LNCAP (cell line): ENCODE measurements at regions not wholly inside any gene's neighbourhood (a gene's known extent, or its start where the extent isn't known, plus 50 kb on each side); places are given as distances from the start of the nearest gene placed in this dataset.

ENCODE experiments used
- TF ChIP-seq, protein P1 (sequence below): fragments of 450-650 bp; IDR thresholded peaks from 2 replicates; pipeline ENCODE4 v1.5.1; 2017; ENCODE audit warnings: mild to moderate bottlenecking

DNA sequence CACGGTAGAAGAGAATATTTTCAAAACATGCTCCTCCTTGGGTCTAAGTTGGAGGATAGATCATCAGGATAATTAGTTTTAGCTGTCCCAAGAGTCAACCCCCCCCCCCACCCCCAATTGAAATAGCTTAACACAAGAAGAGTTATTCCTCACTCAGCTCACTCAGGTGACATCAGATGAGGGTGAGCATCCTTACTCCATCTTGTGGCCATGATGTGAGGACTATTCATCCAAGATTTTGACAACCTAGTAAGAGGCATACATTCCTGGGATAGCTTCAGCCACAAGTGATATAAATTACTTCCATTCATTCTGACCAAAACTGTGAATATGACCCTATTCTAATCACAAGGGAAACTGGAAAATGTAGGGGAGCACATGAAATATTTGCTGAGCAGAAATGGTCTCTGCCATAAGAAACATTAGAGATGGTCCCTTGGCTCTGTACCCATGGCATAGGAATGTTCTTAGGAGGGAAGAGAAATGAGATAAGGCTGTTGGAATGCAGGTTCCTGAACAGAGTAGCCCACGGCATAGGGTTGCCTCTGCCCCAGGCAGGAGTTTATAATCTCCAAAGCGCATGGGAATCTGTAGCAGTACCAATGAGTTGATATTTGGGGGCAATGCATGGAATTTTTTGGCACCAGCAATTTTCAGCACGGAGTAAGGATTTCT, 257.2 kb downstream of the CYRIA start:
- TF ChIP-seq, protein P1, sequence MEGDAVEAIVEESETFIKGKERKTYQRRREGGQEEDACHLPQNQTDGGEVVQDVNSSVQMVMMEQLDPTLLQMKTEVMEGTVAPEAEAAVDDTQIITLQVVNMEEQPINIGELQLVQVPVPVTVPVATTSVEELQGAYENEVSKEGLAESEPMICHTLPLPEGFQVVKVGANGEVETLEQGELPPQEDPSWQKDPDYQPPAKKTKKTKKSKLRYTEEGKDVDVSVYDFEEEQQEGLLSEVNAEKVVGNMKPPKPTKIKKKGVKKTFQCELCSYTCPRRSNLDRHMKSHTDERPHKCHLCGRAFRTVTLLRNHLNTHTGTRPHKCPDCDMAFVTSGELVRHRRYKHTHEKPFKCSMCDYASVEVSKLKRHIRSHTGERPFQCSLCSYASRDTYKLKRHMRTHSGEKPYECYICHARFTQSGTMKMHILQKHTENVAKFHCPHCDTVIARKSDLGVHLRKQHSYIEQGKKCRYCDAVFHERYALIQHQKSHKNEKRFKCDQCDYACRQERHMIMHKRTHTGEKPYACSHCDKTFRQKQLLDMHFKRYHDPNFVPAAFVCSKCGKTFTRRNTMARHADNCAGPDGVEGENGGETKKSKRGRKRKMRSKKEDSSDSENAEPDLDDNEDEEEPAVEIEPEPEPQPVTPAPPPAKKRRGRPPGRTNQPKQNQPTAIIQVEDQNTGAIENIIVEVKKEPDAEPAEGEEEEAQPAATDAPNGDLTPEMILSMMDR = no peak

DNA sequence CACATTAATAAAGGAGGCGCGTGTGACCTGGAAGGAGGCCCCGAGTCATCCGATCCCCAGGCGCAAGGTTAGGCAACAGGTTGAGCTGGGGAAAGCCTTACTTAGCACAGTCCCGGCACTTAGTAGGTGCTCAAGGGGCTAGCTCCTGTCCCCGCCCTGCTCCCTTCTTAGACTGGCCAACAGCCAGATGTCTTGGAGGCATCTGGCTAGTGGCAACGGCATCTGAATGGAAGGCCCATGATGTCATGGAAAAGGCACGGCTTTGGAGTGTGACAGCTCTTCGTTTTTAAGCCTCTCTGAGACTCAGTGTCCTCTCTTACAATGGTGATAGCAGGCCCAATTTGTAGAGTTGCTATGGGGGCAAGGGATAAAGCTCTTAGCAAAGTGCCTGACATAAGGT, 258.3 kb downstream of the CYRIA start:
- TF ChIP-seq, protein P1 = no peak

DNA sequence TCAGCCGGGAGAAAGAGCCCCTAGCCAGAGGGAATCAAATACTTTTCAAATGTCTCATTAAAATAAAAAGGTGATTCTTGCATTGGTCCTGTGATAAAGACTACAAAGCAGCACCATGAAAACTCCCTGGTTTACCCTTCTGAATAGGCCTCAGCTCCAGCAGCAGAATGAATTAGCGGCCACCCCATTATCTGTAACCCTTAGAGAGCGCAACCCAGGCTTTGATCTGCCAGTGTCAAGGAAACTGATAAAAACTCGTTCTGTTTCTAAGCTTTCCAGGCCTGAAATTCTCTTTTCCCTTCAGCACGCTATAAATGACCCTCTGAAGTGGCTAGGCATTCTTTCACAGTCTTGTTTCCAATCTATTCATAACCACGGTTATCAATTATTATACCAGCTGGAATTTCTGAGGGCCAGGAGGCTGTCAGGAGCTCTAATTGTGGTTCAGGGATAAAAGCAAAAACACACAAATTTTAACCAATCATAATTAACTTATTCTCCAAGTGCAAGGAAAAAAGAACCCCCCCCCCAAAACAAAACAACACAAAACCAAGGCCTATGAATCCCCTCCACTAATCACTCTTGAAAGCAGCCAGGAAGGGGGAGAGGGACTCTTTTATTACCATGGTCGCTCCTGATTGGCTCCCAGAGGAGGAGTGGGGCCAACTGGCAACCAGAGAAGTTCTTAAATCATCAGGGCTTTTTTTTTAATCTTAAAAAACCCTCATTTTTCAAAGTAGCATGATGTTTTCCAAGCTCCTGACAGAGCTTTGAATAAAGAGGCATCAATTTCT, 258.9 kb downstream of the CYRIA start:
- TF ChIP-seq, protein P1 = no peak

DNA sequence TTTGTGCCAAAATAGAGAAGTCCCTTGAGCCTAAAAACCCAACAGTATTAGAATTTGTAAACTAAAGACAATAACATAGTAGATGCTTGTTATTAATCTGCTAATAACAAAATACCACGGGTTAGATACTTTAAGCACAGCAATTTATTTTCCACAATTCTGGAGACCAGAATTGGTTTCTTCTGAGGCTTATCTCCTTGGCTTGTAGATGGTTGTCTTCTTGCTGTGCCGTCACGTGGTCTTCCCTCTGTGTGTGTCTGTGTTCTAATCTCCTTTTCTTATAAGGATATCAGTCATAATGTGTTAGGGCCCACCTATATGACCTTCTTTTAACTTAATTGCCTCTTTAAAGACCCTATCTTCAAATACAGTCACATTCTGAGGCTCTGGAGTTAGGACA, 260.1 kb downstream of the CYRIA start:
- TF ChIP-seq, protein P1 = no peak

DNA sequence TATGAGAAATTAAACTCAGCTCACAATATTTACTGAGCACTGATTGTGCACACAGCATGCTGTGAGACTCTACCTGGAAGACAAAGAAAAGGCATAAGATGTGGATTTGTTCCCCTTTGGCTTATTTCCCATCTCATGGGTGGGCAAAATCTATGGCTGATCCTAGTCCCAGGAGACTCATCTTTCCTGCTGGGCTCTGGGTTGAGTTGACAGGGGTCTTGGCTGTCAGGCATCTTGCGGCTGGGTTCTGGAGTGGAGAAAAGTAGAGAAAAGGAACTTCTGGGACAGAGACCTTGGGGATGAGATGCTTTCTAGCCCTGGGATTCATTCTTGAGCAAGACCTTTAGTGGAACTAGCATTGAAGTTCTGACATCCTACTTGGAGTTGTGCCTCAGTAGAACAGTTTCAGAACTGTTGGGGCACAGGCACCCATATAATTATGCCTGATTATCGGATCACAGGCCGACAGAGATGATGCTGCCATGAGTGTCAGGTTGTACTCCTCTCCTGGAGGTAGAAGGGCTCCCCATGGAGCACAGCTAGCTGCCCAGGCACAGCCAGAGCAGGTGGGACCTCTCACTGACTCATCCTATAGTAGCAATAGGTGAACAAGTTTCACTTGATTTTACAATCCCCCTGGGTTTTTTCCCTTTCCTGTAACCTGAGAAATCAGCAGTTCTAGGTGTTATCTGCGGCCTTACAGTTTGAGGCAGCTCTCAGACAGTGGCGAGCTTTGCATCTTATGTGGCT, 260.9 kb downstream of the CYRIA start:
- TF ChIP-seq, protein P1 = no peak

DNA sequence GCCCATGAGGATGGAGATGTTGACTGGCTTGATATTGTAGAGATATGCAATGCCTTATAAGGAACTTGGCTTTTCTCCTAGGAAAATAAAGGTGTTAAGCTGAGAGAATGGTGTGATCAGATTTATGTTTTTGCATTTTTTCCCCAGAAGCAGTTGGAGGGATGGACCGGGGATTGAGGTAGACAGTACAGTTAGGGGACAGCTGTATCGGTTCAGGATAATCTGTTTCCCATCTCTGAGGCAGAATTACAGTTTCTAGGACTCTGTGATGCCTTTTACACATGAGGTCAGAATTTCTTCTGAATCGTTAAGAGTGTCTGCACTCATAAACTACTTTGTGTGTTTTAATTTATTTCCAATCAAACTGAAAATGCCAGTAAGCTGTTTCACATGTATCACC, 261.5 kb downstream of the CYRIA start:
- TF ChIP-seq, protein P1 = no peak

DNA sequence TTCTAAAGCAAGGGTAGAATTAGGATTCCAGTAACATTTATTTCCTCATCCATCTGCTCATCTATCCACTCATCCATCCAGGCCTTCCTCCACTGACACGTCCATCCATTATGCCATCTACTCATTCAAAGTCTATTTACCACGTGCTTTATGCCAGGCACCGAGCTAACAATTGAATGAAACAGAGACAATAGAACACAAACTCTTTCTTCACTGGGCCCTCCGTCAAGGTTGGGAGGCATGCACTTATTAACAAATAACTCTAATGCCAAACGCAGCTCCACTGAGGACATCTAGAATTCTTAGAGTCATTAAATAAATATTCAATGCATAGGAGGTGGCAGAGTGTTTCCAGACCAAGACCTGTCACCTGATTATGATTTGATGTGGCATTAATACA, 262.7 kb downstream of the CYRIA start:
- TF ChIP-seq, protein P1 = no peak
